ENCODE measurements at regions not wholly inside any gene's neighbourhood (a gene's known extent, or its start where the extent isn't known, plus 50 kb on each side); places are given as distances from the start of the nearest gene placed in this dataset.

- TF ChIP-seq CTCF (IDR thresholded peaks at IDR 0.05 in 8 of 11, conservative IDR thresholded peaks at IDR 0.05 in 3 of 11) (no peak), POLR2A (IDR thresholded peaks at IDR 0.05) (no peak)
Measured at GRCh38 chr1:221141096-221141495, 261.9 kb downstream of the HLX start.

Measured in spleen (tissue), 7 donors.